GM18498 (cell line): ENCODE measurements at regions not wholly inside any gene's neighbourhood (a gene's known extent, or its start where the extent isn't known, plus 50 kb on each side); places are given as distances from the start of the nearest gene placed in this dataset.

Experiments
- ATAC-seq: cut with Tn5 transposase; IDR thresholded peaks from one replicate; pipeline ENCODE4 v1.9.1; 2021; ENCODE audit warnings: mild to moderate bottlenecking, moderate library complexity; ENCODE audit not compliant: unreplicated experiment

DNA sequence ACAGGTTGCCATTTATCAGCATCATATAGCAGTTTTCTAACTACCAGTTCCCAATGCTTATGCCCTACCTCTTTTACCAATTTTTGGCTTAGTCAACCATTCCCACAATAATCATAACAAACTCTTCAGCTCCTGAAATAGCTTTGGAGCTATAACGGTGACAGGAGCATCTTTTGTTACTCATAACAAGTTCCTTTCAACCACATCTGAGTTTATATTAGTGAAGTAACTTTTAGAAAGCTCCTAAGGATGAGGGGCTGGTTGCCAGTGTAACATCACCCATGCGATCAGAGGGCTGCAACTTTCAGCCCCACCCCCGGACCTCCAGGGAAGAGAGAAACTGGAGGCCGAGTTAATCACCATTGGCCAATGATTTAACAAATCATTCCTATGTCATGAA, 495.3 kb upstream of the RASGRP1 start:
- no peak for ATAC-seq

DNA sequence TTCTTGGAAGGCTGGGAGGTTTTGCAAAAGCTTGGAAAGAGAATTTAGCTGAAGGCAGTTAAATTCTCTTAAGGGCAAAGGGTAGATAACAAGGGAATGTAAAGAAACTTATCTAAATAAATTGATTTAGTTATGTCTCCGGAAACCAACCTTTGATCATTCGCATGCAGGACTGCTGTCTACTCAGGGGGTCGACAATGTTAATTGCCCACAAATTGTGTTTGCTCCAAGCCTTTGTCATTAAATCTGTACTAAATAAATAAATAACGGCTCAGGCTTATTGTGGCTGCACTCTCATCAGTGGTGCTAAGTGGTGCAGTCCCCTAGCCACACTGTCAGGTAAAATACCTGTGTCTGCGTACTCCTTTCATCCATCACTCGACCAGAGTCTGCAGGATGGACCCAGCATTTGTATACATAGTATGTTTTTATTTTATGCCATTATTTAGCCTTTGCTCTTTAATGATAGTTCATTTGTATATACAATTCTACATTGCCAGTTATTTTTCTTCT, 497.4 kb upstream of the RASGRP1 start:
- no peak for ATAC-seq

DNA sequence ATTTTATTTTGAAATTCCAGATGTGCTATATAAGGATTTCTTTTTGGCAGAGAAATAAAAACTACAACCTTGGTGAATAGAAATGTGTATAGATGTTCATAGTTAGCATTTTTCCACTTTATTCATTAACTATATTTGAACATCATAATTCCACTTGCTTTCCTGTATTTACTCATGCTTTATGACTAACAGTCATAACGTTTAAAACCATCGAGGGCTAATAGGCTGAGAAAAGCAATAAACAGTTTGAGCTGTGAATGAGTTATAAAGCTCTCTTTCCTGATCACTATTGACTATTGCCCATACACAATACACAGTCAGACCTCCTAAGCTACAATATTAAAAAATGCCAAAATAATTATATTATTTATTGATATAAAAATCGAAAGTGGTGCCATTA, 502.1 kb upstream of the RASGRP1 start:
- ATAC-seq: no peak

DNA sequence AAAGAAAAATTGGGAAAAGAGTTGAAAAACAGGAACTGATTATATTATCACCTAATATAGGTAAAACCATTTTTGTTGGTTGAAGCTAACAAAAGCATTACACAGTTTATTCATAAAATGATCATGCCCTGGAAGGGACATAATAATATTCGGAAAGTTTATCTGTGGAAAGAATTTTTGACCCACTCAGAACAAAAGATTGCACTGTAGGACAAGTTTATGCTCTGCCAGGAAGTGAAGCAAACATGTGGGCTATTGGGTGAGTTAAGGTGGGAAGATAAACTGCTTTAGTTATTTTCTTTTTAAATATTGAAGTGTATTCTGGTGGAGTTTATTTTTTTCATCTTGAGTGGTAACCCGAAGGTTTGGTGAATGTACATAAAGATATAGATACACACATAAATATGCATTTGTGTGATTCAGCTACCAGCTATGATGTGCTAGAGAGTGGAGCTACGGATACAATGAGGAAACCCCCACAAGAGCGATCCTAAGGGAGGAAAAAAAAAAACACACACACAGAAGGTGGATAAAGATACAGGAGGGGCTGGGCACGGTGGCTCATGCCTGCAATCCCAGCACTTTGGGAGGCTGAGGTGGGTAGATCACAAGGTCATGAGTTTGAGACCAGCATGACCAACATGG, 506.4 kb upstream of the THBS1 start:
- no peak for ATAC-seq

DNA sequence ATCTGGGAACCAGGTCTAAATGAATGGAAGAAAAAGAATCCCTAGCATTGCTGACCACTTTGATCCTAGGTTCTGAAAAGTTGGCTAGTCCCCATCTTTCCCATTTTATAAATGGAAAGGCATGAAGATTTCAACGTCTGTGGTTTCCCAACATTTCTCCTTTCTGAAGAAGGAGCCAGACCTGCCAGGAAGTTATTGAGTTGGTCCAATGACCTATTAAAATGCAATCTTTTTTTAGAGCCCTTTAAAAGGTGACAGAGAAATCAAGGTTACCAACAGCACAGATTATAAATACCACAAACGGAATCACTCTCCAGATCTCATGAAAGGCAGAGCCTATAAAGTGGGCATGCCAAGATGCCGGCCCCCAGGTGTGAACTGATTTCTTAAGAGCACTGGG, 505.6 kb upstream of the THBS1 start:
- ATAC-seq: no peak

DNA sequence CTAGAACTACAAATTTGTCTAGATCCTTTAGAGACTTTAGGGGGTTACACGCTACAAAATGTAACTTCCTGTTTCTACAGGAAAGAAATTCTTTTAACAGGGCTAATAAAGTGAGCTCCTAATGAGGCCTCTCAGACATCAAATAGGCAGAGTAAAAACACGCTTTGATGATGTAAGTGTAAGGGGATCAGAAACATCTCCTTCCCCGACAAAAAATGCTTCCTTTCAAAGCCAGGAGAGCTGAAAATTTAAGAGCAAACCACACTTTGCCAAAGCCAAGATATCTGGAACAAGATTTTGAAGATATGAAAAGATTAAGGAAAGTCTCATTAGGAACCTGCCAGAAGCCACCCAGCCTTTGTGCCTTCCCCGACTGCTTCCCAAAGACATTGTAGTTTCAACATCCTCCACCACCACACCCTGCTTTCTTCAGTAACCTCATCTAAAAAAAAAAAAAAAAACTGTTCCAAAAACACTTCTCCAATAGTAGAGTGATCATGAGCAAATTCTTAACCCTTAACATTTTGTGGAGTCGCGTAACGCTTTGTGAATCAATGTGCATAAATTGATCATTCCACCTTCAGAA, 505.0 kb upstream of the THBS1 start:
- no peak for ATAC-seq

DNA sequence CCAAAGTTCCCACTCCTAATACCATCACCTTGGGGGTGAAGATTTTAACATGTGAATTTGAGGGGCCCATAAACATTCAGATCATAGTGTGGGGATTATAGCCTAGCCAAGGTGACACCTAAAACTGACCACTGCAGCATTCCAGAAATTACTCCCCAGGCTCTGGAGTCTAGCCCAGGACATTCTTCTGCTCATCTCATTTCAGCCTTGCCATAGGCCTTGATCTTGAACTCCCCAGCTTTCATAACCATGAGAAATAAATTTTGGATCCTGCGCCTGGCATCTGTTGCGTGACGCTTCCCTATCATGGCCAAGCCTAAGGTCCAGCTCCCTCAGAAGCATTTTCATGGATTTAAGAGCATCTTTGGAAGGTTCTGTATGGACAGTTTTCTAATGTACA, 502.9 kb upstream of the THBS1 start:
- no peak for ATAC-seq

DNA sequence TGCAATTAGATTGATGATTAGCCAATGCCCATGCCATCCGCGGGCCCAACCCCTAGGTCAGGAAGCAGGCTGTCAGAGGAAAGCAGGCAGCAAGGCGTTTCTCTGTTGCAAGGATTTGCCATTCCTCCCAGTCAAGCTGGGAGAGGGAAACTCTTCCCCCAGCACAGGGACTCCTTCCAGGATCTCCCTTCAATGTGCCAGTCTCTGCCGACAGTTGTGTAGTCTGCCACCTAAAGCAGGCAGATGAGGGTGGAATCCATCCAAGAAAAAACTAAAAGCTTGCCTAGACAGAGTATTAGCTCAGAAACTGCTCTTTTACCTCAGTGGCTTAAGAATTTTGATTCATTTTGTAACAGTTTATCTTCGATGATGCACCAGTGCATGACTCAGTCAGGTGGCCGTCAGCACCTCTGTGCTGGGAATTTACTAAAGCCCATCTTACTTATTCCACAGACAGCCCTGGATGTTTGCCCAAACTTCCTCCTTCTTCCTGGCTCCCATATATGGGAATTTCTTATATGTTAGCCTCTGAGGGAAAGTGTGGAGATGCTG, 501.5 kb upstream of the THBS1 start:
- ATAC-seq: no peak

DNA sequence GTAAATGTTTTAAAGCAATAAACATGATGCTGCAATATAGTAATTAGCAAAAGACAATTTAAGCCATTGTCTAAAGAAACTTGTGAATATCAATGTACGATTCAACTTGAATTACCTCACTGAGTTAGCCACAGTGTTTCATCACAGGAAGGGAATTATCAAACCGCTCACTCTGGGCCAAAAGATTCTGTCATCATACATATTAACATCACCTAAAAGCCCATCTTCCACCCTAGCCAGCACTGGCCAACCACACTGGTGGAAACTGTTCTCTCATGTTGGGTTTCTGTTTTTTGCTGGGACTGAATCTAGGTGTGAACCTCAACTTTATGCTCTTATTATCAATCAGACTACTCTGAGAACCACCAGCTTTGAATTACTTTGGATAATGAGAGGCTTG, 497.7 kb upstream of the THBS1 start:
- no peak for ATAC-seq

DNA sequence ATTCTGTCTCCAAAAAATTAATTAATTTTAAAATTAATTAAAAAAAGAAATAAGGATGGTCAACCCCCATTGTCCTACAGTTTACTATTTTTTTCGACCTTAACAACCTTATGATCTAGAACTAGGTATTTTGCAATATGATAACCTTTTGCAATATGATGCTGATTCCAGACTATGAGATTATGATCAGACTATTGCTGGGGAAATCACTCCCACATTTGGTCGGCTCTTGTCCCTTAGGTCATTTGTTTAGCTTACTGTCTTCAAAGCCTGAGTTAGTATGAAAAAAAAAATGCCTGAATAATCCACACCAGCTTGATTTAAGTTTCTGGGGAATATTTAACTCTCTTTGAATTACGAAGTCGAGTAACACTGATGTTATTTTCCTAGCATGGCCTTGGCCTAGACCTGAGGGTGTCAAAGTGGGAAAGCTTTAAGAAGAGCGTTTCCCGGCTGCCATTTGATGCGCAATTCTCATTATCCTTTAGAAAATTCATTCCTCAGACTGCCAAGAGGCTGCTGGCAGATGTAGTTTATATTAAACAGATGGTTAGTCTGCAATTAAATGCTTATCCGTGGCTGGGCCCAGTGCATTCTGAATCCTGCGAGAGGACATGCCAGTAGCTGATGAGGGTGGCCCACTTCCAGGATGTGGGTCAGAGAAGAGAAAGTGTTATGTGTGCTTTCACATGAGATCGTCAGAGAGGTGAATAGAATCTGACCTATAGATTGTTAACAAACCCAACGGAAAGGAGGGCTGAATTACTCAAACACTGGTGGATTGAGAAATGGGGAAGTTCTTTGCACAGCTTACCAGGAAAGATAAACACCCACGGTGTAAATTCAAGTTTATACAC, 496.0 kb upstream of the THBS1 start:
- no peak for ATAC-seq

DNA sequence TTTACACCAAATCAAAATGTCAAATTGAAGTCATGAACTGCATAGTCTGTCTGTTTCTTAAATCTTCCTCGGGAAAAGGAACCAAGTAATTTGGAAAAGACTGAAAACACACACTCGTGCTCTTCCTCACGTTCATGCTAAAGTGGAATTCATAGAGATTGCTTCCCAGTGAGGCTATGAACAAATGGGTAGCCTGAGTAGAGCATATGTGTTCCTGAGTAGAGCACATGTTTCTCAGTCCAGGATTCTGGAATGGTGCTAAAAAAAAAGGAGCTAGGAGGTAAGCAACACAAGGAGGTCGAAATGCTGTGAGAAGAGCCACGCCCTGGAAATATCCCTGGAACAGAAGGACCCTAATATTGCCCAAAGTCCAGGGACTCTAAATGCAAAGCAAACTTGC, 494.2 kb upstream of the THBS1 start:
- no peak for ATAC-seq

DNA sequence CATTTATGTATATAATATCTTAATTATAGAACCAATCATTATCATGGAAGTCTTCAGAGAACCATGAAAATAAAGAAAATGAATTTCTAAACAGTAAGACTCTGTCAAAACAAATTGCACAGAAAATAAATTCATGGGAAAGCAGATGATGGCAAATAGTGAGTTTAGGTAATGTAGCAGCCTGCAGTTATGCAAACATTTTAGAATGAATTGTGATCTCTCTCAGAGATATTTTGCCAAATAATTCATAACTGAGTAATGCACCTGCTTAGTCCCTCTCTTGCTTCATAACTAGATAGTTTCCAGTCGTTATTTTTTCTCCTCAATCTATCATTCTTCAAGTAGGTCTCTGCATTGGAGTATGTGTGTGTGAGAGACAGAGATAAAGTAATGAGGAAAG, 492.7 kb upstream of the THBS1 start:
- ATAC-seq: no peak

DNA sequence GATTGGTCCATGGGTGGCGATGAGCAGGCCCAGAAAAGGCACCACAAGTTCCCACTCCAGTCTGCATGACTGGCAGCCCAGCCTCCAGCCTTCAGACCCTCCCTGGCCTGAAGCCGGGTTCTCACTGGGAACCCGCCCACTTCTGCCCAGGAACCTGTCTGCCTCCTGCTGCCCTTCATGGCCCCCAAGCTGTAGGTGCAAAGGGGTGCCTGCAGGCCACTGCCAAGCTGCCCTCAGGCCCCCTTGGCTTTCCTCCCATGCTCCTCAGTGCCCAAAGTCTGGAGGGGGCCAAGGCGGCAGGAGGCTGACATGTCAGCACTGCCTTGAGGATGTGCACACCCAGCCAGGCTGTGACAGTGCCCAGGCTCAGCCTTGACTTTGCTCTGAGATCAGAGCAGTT, 488.5 kb upstream of the THBS1 start:
- no peak for ATAC-seq

DNA sequence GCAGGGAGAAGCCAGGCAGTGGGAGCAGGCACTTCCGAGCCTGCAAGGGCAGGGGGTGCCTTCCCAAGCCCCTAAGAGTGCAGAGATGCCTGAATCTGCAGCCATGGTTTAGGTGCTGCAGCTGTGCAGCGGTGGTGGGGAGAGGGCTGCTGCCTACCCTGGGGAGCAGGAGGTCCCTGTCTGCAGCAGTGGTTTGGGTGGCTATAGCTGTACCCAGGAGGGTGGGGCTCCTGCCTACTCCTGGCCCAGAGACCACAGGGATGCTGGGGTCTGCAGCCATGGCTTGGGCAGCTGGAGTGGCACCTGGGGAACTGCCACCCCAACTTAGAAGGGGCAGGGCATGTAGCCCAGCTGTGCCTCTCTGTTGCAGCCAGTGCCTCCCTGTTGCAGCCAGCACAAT, 488.1 kb upstream of the THBS1 start:
- ATAC-seq: no peak

DNA sequence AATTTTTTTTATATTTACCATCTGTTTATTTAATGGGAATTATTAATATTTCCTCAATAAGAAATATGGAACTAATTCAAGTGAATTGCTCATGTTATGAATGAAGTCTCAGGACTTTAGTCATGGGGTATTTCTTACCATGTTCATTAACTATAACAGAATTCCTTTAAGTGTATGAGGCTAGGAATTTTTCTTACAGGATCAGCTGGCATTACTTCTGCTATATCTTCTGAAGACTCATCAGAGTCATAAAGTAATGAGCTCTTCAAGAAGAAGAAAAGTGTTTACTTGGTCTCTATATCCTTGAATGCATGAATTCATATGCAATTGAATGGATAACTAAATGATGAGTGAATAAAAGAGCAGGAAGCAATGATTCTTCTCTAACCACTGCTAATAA, 486.8 kb upstream of the THBS1 start:
- ATAC-seq: no peak

DNA sequence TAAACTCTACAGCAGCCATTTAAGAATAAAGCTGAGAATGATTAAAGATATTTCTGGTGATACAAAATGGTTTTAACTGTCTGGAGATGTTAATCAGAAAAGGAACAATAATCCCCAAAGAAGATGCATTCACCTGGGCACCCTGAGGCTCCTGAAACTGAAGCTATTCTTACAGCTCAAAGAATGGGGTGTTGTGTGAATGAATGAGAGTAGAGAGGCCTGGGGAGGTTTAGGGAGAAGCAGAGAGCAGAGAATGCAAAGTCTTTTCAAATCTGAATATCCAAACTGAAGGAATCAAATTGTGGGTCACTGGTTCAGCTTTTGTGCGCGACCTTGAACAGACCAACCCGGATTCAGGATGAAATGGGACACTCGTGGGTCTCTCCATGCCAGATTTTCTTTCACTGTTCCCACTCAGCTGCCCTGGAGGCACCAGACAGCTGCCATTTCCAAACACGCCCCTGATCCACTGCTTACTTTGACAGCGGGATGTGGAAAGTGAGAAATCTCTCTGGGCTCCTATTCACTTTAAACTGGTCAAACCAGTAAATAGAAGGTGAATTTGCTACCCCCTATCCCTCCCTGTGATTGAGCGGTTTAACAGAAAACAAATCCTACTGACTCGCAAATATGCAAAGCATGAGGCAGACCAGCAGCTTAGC, 485.5 kb upstream of the THBS1 start:
- no peak for ATAC-seq

DNA sequence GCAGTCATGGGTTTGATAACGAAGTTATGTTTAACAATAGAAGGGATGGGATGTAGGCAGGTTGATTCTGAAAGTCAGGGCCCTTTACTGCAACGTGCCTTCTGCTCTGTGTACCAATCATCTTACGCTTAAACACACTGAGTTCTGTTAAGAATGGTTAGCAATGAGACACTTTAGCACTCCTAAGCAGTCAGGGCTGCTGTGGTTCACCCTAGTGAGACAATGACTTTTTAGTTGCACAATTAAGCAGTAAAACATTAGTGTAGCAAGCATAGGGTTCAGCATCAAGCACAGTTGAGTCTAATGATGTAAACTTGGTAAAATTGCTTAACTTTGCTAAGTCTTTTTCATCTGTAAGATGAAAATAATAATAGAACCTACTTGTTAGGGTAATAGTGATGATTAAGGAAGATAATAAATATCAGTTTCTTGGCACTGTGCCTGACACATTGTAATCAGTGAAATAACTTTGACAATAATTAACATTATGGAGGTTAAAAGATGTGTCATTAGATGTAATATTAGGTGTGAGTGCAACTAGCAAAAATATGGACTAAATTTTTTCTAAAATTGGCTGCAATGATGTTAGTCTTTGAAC, 484.2 kb upstream of the THBS1 start:
- ATAC-seq: no peak

DNA sequence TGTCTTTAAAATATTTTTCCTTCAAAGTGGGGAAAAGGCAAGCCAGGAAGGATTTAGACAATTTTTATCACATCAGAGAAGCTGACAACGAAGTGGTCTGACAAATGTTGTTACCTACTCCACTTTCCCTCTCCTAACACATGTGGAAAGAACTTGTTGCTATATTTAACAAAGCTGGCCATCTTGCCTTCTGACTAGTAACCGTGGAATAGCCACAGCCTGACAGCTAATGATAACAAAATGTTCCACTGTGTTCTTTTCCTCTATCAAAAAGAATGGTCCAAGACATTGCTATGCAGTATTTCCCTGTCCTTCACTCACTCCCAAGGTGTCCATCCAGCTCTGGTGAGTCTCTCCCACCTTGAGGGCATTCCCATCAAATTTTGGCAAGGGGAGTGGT, 481.4 kb upstream of the THBS1 start:
- ATAC-seq: no peak

DNA sequence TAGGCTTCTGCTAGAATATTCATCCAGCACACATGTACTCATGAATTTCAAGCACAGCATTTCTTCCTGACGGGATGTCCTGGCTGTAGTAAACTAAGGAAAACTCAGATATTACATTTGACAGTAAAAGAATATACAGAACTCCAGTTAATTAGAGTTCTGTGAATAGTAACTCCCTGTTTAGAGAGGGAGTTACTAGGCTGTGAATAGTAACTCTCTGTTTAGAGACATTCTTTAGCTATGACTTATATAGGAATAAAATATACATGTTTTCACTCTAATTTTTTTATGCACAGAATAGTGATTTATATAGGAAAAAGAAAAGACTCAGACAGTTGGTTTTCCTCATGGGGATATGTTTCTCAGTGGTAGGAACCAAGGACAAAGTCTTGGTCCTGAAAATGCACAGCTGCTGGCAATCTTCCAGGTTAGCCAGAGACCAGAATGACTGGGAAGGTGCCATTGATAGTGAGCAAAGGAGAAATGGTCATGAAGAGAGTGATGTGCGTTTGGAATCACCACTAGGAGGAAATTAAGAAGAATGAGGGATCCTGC, 480.7 kb upstream of the THBS1 start:
- ATAC-seq: no peak

DNA sequence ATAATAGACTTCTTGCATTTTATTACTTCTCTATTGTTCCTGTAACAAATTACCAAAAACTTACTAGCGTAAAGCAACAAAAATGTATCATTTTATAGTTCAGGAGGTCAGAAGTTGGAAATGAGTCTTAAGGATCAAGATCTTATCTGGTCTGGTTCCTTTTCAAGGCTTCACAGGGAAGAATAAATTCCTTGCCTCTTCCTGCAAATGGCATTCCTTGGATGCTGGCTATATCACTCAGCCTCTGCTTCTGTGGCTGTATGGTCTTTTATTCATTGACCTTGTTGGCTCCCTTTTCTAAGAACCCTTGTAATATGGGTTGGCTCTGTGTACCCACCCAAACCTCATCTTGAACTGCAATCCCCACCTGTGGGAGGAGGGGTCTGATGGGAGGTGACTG, 478.4 kb upstream of the THBS1 start:
- ATAC-seq: no peak

DNA sequence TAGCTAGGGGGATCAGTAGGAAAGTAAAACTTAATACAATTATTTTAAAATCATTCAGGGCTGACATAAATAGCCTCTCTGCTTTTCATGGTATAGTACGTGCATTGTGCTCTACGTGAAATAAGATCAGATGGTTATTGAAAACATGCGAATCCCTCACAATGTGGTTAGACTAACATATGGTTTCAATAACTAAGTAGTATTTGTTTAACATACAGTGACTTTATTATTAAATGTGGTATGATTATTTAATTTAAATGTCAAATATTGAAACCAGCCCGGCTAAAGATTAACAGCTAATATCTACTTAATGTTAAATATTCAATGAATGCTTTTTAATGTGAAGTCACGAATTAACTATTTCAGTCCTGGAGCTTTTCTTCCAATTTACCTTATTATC, 473.9 kb upstream of the THBS1 start:
- ATAC-seq: no peak
